GM18519 (cell line): ENCODE measurements at regions not wholly inside any gene's neighbourhood (a gene's known extent, or its start where the extent isn't known, plus 50 kb on each side); places are given as distances from the start of the nearest gene placed in this dataset.

Experiments used
- ATAC-seq: cut with Tn5 transposase; IDR thresholded peaks from one replicate; pipeline ENCODE4 v1.9.1; 2021; ENCODE audit warnings: mild to moderate bottlenecking, moderate library complexity; ENCODE audit not compliant: unreplicated experiment, low FRiP score

GRCh38 chr12:92615703-92616102 is 87.1 kb upstream of the PLEKHG7 start:
- no peak for ATAC-seq

GRCh38 chr12:92615086-92615485 is 87.7 kb upstream of the PLEKHG7 start:
- ATAC-seq = no peak

GRCh38 chr12:92614502-92614901 is 88.3 kb upstream of the PLEKHG7 start:
- no peak for ATAC-seq

- ATAC-seq = no peak
Observed at GRCh38 chr12:92614001-92614400, 88.8 kb upstream of the PLEKHG7 start.

GRCh38 chr12:92612611-92613010 is 90.2 kb upstream of the PLEKHG7 start:
- no peak for ATAC-seq

GRCh38 chr12:92608151-92609091 is 94.4 kb upstream of the PLEKHG7 start:
- ATAC-seq = no peak

GRCh38 chr12:92606956-92607355 is 95.8 kb upstream of the PLEKHG7 start:
- no peak for ATAC-seq

GRCh38 chr12:92605621-92606170 is 97.1 kb upstream of the PLEKHG7 start:
- no peak for ATAC-seq

GRCh38 chr12:92604786-92605185 is 98.0 kb upstream of the PLEKHG7 start:
- no peak for ATAC-seq

- no peak for ATAC-seq
Observed at GRCh38 chr12:92603741-92604432, 98.9 kb upstream of the PLEKHG7 start.

GRCh38 chr12:92602930-92603623 is 99.7 kb upstream of the PLEKHG7 start:
- ATAC-seq = no peak

GRCh38 chr12:92602476-92602875 is 100.3 kb upstream of the PLEKHG7 start:
- no peak for ATAC-seq

GRCh38 chr12:92601680-92602079 is 101.1 kb upstream of the PLEKHG7 start:
- ATAC-seq = no peak

GRCh38 chr12:92601176-92601575 is 101.6 kb upstream of the PLEKHG7 start:
- no peak for ATAC-seq

- no peak for ATAC-seq
Observed at GRCh38 chr12:92600052-92600451, 102.7 kb upstream of the PLEKHG7 start.

GRCh38 chr12:92597997-92598396 is 104.8 kb upstream of the PLEKHG7 start:
- no peak for ATAC-seq

- no peak for ATAC-seq
Observed at GRCh38 chr12:92597118-92597517, 105.7 kb upstream of the PLEKHG7 start.

- ATAC-seq = no peak
Observed at GRCh38 chr12:92596383-92596782, 106.4 kb upstream of the PLEKHG7 start.

GRCh38 chr12:92595663-92596062 is 107.1 kb upstream of the PLEKHG7 start:
- ATAC-seq = no peak

- ATAC-seq = peak; percentile 100
Observed at GRCh38 chr12:92593734-92594402, 108.9 kb upstream of the PLEKHG7 start.
